Lung (tissue), 11 donors: ENCODE measurements at regions not wholly inside any gene's neighbourhood (a gene's known extent, or its start where the extent isn't known, plus 50 kb on each side); places are given as distances from the start of the nearest gene placed in this dataset.

Experiments used
- ATAC-seq: fragments of 200-7000 bp; cut with Tn5 transposase; one replicate; pipeline ENCODE4 v1.9.1; 2020; ENCODE audit warnings: moderate number of reproducible peaks; ENCODE audit not compliant: insufficient read depth, low FRiP score
- DNase-seq, 3 donors: peaks; one replicate each; pipeline ENCODE4 v3.0.0-alpha.2; 2013 to 2017
- H3K27ac ChIP-seq, 2 donors: one replicate each; pipeline ENCODE4 v1.5.1; 2013; ENCODE audit warnings: mild to moderate bottlenecking in 2 of 2, moderate library complexity in 2 of 2, control low read depth in 1 of 2, inconsistent platforms in 1 of 2, low read depth in 1 of 2, low read length in 1 of 2
- H3K27me3 ChIP-seq, 3 donors: one replicate each; pipeline ENCODE4 v1.5.1; 2013; ENCODE audit warnings: low read length in 2 of 3; ENCODE audit not compliant: control insufficient read depth in 3 of 3, insufficient read depth in 3 of 3
- H3K36me3 ChIP-seq, 4 donors: one replicate each; pipeline ENCODE4 v1.5.1; 2013; ENCODE audit warnings: low read length in 4 of 4, mild to moderate bottlenecking in 1 of 4, moderate library complexity in 1 of 4; ENCODE audit not compliant: control insufficient read depth in 4 of 4, insufficient read depth in 4 of 4
- H3K4me1 ChIP-seq, 5 donors: one replicate each; pipeline ENCODE4 v1.5.1; 2013; ENCODE audit warnings: low read length in 5 of 5, mild to moderate bottlenecking in 2 of 5, moderate library complexity in 1 of 5; ENCODE audit not compliant: control insufficient read depth in 5 of 5, insufficient read depth in 5 of 5
- H3K4me3 ChIP-seq: one replicate; pipeline ENCODE4 v1.5.1; 2013; ENCODE audit warnings: mild to moderate bottlenecking, control low read depth, moderate library complexity
- H3K9ac ChIP-seq, 2 donors: one replicate each; pipeline ENCODE4 v1.5.1; 2013; ENCODE audit warnings: low read length in 2 of 2, control low read depth in 1 of 2; ENCODE audit not compliant: insufficient read depth in 1 of 2
- H3K9me3 ChIP-seq, 4 donors: one replicate each; pipeline ENCODE4 v1.5.1; 2013; ENCODE audit warnings: low read length in 3 of 4, mild to moderate bottlenecking in 1 of 4, moderate library complexity in 1 of 4; ENCODE audit not compliant: control insufficient read depth in 4 of 4, insufficient read depth in 3 of 4
- WGBS, 2 donors: extraction: QIAGEN DNeasy Blood & Tissue Kit; methylation state at CpG; one replicate each; pipeline ENCODE4 v1.1.7; 2013; 5-methylcytosine and 5-hydroxymethylcytosine counted together
- TF ChIP-seq, protein P1 (sequence below): IDR thresholded peaks from 2 replicates; pipeline ENCODE4 v1.5.1; 2012; ENCODE audit warnings: mild to moderate bottlenecking; ENCODE audit errors: control extremely low read depth, extremely low read depth
- donor health status: control.
- donor health status: control.
- donor health status: Bipolar disorder and iron deficiency.
- donor health status: healthy.
- donor health status: DM: yes; HTN: yes; CAD: no.

DNA sequence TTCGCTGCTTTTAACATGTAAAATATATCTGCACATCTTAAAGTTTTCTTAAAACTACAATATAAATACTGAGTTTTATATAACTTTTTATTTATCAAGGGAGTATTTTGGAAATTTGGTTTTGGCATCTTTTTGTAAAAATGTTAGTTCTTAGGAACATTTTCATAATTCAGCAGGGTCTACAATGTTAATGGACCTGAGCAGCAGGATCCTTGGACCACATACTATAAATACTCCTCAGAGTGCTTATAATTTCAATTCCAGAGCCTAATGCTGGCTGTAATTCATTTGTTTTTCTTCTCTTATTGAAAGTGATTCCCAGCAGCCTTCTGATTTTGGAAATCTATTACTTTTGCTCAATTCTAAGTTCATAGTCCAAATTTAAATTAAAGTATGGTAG lies 1216.2 kb downstream of the MAT2B start:
- DNase-seq, result no peak
- ATAC-seq, result no peak
- TF ChIP-seq, protein P1, sequence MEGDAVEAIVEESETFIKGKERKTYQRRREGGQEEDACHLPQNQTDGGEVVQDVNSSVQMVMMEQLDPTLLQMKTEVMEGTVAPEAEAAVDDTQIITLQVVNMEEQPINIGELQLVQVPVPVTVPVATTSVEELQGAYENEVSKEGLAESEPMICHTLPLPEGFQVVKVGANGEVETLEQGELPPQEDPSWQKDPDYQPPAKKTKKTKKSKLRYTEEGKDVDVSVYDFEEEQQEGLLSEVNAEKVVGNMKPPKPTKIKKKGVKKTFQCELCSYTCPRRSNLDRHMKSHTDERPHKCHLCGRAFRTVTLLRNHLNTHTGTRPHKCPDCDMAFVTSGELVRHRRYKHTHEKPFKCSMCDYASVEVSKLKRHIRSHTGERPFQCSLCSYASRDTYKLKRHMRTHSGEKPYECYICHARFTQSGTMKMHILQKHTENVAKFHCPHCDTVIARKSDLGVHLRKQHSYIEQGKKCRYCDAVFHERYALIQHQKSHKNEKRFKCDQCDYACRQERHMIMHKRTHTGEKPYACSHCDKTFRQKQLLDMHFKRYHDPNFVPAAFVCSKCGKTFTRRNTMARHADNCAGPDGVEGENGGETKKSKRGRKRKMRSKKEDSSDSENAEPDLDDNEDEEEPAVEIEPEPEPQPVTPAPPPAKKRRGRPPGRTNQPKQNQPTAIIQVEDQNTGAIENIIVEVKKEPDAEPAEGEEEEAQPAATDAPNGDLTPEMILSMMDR, result no peak
- Histone ChIP-seq H3K4me1 (no peaks in the 10 kb centered on the region), H3K9me3 (no peaks in the 10 kb centered on the region), H3K27ac (no peak overlapping the region), H3K27me3 (no peaks in the 10 kb centered on the region), H3K9ac (no peak overlapping the region), H3K36me3 (no peaks in the 10 kb centered on the region), H3K4me3 (no peak overlapping the region)
- WGBS, 2 donors, result 82 to 84% methylated on average over 1 of the region's 1 CpG

DNA sequence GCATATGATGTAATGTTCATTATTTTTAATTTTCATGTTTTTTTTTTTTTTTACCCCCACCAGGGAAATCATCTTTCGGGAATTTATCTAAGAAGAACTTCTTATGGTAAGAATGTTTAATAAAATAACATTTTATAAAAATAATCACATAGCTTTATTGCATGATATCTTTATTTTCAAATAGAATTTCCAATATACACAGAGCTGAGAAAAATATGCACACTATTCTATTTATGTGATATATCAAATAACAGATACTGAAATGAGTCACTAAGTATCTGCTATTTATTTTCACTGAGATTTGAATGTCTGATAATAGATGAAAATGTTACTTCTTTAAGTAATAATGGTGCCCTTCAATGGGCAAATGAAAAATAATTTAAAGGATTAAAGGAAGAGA lies 1217.3 kb downstream of the MAT2B start:
- Histone ChIP-seq H3K27ac (no peak overlapping the region), H3K27me3 (no peaks in the 10 kb centered on the region), H3K36me3 (no peaks in the 10 kb centered on the region), H3K4me3 (no peak overlapping the region), H3K9me3 (no peaks in the 10 kb centered on the region), H3K9ac (no peak overlapping the region), H3K4me1 (no peaks in the 10 kb centered on the region)
- DNase-seq (no peak), ATAC-seq (no peak)
- TF ChIP-seq, protein P1, result no peak
- WGBS, 2 donors, result 86% methylated on average over 1 of the region's 1 CpG

DNA sequence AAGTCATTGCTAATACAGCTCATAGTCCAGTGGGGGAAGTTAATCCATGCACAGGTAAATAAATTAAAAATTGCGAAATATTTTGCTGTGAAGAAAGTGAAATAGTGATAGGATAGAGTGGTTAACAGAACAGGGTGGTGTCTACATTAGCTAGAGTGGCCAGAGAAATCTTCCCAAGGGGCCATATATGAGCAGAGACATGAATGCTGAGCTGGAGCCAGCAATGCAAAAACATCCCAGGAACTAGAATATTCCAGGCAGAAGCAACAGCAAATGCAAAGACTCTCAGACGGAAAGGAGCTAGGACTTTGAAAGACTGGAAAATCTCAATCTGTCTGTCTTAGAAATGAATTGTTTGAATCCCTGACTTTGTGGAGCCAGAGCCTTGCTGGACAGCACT lies 1221.6 kb downstream of the MAT2B start:
- Histone ChIP-seq H3K27ac (no peak overlapping the region), H3K4me1 (no peaks in the 10 kb centered on the region), H3K4me3 (no peak overlapping the region), H3K9me3 (no peaks in the 10 kb centered on the region), H3K36me3 (no peaks in the 10 kb centered on the region), H3K27me3 (no peaks in the 10 kb centered on the region), H3K9ac (no peak overlapping the region)
- DNase-seq (no peak), ATAC-seq (no peak)
- WGBS, 2 donors, result 94 to 97% methylated on average over 2 of the region's 2 CpGs
- TF ChIP-seq, protein P1, result no peak

DNA sequence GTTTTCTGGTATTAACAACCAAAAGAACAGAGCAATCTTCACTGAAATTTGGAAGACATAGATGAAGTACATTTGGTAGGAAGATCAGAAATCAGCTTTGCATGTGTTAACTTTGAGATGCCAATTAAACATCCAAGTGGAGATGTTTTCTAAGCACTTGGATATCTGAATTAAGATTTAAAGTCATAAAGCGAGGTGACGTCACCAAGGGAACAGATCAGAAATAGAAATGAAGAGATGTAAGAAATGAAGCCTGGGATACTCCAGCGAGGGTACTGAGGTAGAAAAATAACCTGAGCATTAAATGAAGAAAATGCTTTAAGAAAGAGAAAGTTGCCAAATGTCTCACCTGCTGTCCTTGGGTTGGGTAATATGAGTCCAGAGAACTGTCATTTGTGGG lies 1223.3 kb downstream of the MAT2B start:
- H3K27ac ChIP-seq, result no peak overlapping the region
- no peaks in the 10 kb centered on the region for H3K9me3 ChIP-seq
- H3K36me3 ChIP-seq, result no peaks in the 10 kb centered on the region
- TF ChIP-seq, protein P1, result no peak
- WGBS, 2 donors, result 90 to 93% methylated on average over 3 of the region's 3 CpGs
- H3K27me3 ChIP-seq, result no peaks in the 10 kb centered on the region
- ATAC-seq (no peak), DNase-seq (no peak)
- H3K4me1 ChIP-seq, result no peaks in the 10 kb centered on the region
- no peak overlapping the region for H3K4me3 ChIP-seq
- H3K9ac ChIP-seq, result no peak overlapping the region
